ENCODE measurements at regions not wholly inside any gene's neighbourhood (a gene's known extent, or its start where the extent isn't known, plus 50 kb on each side); places are given as distances from the start of the nearest gene placed in this dataset.

DNA sequence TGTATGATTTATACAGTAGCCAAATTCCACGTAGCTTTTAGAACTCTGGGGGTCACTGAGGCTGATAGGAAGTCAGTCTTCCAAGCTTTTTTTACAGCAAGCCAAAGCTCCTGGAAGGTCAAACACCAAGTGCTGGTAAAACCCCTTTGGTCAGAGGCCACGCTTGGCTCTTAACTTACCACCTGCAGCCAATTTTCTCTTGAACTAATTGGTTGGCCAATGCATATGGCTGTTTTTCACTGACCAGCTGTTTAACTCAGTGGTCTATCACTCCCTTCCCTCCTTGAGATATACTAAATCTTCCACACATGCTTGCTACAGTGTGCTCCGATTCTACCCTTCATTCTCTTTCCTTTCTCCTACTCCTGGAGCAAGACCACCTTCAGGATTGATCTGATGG lies 116.0 kb downstream of the FAR1 start:
- TF ChIP-seq, protein P1, sequence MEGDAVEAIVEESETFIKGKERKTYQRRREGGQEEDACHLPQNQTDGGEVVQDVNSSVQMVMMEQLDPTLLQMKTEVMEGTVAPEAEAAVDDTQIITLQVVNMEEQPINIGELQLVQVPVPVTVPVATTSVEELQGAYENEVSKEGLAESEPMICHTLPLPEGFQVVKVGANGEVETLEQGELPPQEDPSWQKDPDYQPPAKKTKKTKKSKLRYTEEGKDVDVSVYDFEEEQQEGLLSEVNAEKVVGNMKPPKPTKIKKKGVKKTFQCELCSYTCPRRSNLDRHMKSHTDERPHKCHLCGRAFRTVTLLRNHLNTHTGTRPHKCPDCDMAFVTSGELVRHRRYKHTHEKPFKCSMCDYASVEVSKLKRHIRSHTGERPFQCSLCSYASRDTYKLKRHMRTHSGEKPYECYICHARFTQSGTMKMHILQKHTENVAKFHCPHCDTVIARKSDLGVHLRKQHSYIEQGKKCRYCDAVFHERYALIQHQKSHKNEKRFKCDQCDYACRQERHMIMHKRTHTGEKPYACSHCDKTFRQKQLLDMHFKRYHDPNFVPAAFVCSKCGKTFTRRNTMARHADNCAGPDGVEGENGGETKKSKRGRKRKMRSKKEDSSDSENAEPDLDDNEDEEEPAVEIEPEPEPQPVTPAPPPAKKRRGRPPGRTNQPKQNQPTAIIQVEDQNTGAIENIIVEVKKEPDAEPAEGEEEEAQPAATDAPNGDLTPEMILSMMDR (IDR thresholded peaks at IDR 0.05; ENCODE audit: insufficient read depth, low read depth, low read length): no peak
- TF ChIP-seq EZH2 (IDR thresholded peaks at IDR 0.05; ENCODE audit: insufficient read depth, low read length): no peak
